Ovary (tissue), 3 donors: ENCODE measurements at regions not wholly inside any gene's neighbourhood (a gene's known extent, or its start where the extent isn't known, plus 50 kb on each side); places are given as distances from the start of the nearest gene placed in this dataset.

ENCODE experiments used
- CTCF ChIP-seq, 3 donors: fragments of 450-650 bp in 2 of 3; fragments of 200-600 bp in 1 of 3; IDR thresholded peaks; one replicate each; pipeline versions ENCODE4 v1.5.1 to v1.8.0; 2016 to 2022; ENCODE audit warnings: antibody characterized with exemption in 3 of 3, mild to moderate bottlenecking in 1 of 3
- EP300 ChIP-seq: sonication (generic); formaldehyde crosslinking; IDR thresholded peaks from one replicate; pipeline ENCODE4 v1.6.1; 2017; ENCODE audit warnings: antibody characterized with exemption
- POLR2A ChIP-seq: fragments of 450-650 bp; IDR thresholded peaks from one replicate; pipeline ENCODE4 v1.6.1; 2017; ENCODE audit warnings: antibody characterized with exemption, mild to moderate bottlenecking, moderate library complexity
- donor health status: DM: no; HTN: no; CAD: no.

DNA sequence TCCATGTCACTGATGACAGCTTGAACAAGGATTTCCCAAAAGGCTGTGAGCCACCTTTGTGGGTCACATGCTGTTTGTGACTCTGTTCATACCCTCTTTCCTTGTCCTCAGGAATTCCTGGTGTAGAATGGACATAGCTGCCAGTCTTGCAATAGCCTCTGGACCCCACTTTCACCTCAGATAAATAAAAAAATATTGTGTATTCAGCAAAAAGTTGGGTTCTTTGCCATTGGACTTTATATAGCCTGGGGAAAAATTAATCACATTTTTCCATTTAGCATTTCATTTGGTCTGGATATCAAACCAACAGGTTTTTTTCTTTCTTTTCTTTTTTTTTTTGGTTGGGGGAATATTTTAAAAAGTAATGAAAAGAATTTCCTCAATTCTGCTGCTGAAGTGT, 144.8 kb downstream of the PDCD6IP start:
- TF ChIP-seq POLR2A (no peak), CTCF (IDR thresholded peaks at IDR 0.05) (no peak), EP300 (no peak)
